GM12891 (cell line): ENCODE measurements at regions not wholly inside any gene's neighbourhood (a gene's known extent, or its start where the extent isn't known, plus 50 kb on each side); places are given as distances from the start of the nearest gene placed in this dataset.

Experiments used
- POLR2A ChIP-seq: IDR thresholded peaks from 2 replicates; pipeline ENCODE4 v1.6.1; 2011; ENCODE audit warnings: low read depth, low read length, control low read depth
- POLR2AphosphoS5 ChIP-seq: IDR thresholded peaks from 2 replicates; pipeline ENCODE4 v1.6.1; 2011; ENCODE audit warnings: low read depth, low read length, control low read depth

- TF ChIP-seq POLR2AphosphoS5, result no peak
- TF ChIP-seq POLR2A, result no peak
Measured at GRCh38 chr15:79526376-79526775, 94.2 kb downstream of the MINAR1 start.
